ENCODE measurements at regions not wholly inside any gene's neighbourhood (a gene's known extent, or its start where the extent isn't known, plus 50 kb on each side); places are given as distances from the start of the nearest gene placed in this dataset.

GRCh38 chr12:104827587-104827986, 130.5 kb downstream of the SLC41A2 start:
- TF ChIP-seq REST (IDR thresholded peaks at IDR 0.05; ENCODE audit: unreplicated experiment) (no peak), ZNF331 (CRISPR knock-in tag; IDR thresholded peaks at IDR 0.05; ENCODE audit: low read depth) (no peak), EZH2 (IDR thresholded peaks at IDR 0.05; ENCODE audit: low read depth, unreplicated experiment) (no peak), EZH2phosphoT487 (IDR thresholded peaks at IDR 0.05; ENCODE audit: unreplicated experiment) (no peak)
- TF ChIP-seq, protein P1, sequence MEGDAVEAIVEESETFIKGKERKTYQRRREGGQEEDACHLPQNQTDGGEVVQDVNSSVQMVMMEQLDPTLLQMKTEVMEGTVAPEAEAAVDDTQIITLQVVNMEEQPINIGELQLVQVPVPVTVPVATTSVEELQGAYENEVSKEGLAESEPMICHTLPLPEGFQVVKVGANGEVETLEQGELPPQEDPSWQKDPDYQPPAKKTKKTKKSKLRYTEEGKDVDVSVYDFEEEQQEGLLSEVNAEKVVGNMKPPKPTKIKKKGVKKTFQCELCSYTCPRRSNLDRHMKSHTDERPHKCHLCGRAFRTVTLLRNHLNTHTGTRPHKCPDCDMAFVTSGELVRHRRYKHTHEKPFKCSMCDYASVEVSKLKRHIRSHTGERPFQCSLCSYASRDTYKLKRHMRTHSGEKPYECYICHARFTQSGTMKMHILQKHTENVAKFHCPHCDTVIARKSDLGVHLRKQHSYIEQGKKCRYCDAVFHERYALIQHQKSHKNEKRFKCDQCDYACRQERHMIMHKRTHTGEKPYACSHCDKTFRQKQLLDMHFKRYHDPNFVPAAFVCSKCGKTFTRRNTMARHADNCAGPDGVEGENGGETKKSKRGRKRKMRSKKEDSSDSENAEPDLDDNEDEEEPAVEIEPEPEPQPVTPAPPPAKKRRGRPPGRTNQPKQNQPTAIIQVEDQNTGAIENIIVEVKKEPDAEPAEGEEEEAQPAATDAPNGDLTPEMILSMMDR (conservative IDR thresholded peaks at IDR 0.05; ENCODE audit: low read depth in 2 of 2) = peak; percentile 87 to 96

Data from GM23338 (cell line).